ENCODE measurements at regions not wholly inside any gene's neighbourhood (a gene's known extent, or its start where the extent isn't known, plus 50 kb on each side); places are given as distances from the start of the nearest gene placed in this dataset.

GRCh38 chr4:108465886-108466500 is 154.4 kb upstream of the RPL34 start:
- no peak for TF ChIP-seq CTCF (IDR thresholded peaks at IDR 0.05; ENCODE audit: low read depth, low read length)

GRCh38 chr4:108458681-108459080 is 161.7 kb upstream of the RPL34 start:
- DNase-seq (ENCODE audit: extremely low read depth, low read depth): no peak
- TF ChIP-seq CTCF (IDR thresholded peaks at IDR 0.05; ENCODE audit: low read depth, low read length): no peak

More at GRCh38 chr4:108465886-108466500, 154.4 kb upstream of the RPL34 start:
- no peak for DNase-seq (ENCODE audit: extremely low read depth, low read depth)

- DNase-seq (ENCODE audit: extremely low read depth, low read depth): no peak
- TF ChIP-seq CTCF (IDR thresholded peaks at IDR 0.05; ENCODE audit: low read depth, low read length): no peak
Observed at GRCh38 chr4:108454227-108454626, 166.1 kb upstream of the RPL34 start.

- no peak for DNase-seq (ENCODE audit: extremely low read depth, low read depth)
- no peak for TF ChIP-seq CTCF (IDR thresholded peaks at IDR 0.05; ENCODE audit: low read depth, low read length)
Observed at GRCh38 chr4:108453366-108453765, 167.0 kb upstream of the RPL34 start.

GRCh38 chr4:108450236-108450898 is 170.0 kb upstream of the RPL34 start:
- no peak for DNase-seq (ENCODE audit: extremely low read depth, low read depth)

GRCh38 chr4:108449129-108449528 is 171.2 kb upstream of the RPL34 start:
- no peak for DNase-seq (ENCODE audit: extremely low read depth, low read depth)

More at GRCh38 chr4:108450236-108450898, 170.0 kb upstream of the RPL34 start:
- no peak for TF ChIP-seq CTCF (IDR thresholded peaks at IDR 0.05; ENCODE audit: low read depth, low read length)

More at GRCh38 chr4:108449129-108449528, 171.2 kb upstream of the RPL34 start:
- no peak for TF ChIP-seq CTCF (IDR thresholded peaks at IDR 0.05; ENCODE audit: low read depth, low read length)

Data from AG09319 (cell line).